ENCODE measurements at regions not wholly inside any gene's neighbourhood (a gene's known extent, or its start where the extent isn't known, plus 50 kb on each side); places are given as distances from the start of the nearest gene placed in this dataset.
A peak's percentile ranks its signal among the peaks of the same experiment; 100 is the strongest.

GRCh38 chr14:100662879-100663760 lies 63.6 kb upstream of the DLK1 start:
- TF ChIP-seq CTCF (conservative IDR thresholded peaks at IDR 0.05) = peak; percentile 97
- no peak for TF ChIP-seq ZFX (IDR thresholded peaks at IDR 0.05)
